Lower leg skin (tissue), 3 donors: ENCODE measurements at regions not wholly inside any gene's neighbourhood (a gene's known extent, or its start where the extent isn't known, plus 50 kb on each side); places are given as distances from the start of the nearest gene placed in this dataset.

Experiments
- CTCF ChIP-seq, 3 donors: fragments of 450-650 bp; IDR thresholded peaks; one replicate each; pipeline ENCODE4 v1.5.1; 2016; ENCODE audit warnings: antibody characterized with exemption in 3 of 3, mild to moderate bottlenecking in 3 of 3, moderate library complexity in 2 of 3
- POLR2A ChIP-seq, 2 donors: fragments of 450-650 bp; IDR thresholded peaks; one replicate each; pipeline ENCODE4 v1.6.1; 2016 to 2017; ENCODE audit warnings: antibody characterized with exemption in 2 of 2, mild to moderate bottlenecking in 1 of 2, moderate library complexity in 1 of 2

- no peak for TF ChIP-seq POLR2A (IDR thresholded peaks at IDR 0.05)
- no peak for TF ChIP-seq CTCF (IDR thresholded peaks at IDR 0.05)
Observed at GRCh38 chr10:64731016-64731415, 1209.8 kb downstream of the REEP3 start.
